HCT116 (cell line): ENCODE measurements at regions not wholly inside any gene's neighbourhood (a gene's known extent, or its start where the extent isn't known, plus 50 kb on each side); places are given as distances from the start of the nearest gene placed in this dataset.

ENCODE experiments used
- ATAC-seq: fragments of 200-7000 bp; cut with Tn5 transposase; 2 replicates; pipeline ENCODE4 v1.9.1; 2020; ENCODE audit warnings: mild to moderate bottlenecking, moderate library complexity
- BruUV-seq: library from RNA; stranded (reverse); fragments of 400-500 nt; replicated peaks from 2 replicates; lab custom pipeline; 2021; lab: Mats Ljungman, UMichigan
- CTCF ChIA-PET: fragments of 300-600 bp; sonication (Branson Sonifier 250); formaldehyde crosslinking; loops from one replicate; lab custom pipeline; 2021; ENCODE audit warnings: antibody characterized with exemption; lab: Charles Lee
- POLR2A ChIA-PET: fragments of 300-600, 350-600 bp; sonication (Branson Sonifier 250); formaldehyde crosslinking; loops from one replicate; lab custom pipeline; 2021; ENCODE audit warnings: antibody characterized with exemption; lab: Charles Lee
- RAD21 ChIA-PET, 2 experiments: fragments of 300-600 bp; sonication (Branson Sonifier 250); formaldehyde crosslinking; loops; one replicate each; lab custom pipeline; 2023; ENCODE audit warnings: low total read pairs in 2 of 2; ENCODE audit not compliant: uncharacterized antibody in 2 of 2, unreplicated experiment in 2 of 2, low non-redundant PET in 1 of 2; lab: Charles Lee
- DNase-seq: peaks from one replicate; pipeline ENCODE4 v3.0.0-alpha.2; 2010; ENCODE audit warnings: low read depth, low spot score
- H2AFZ ChIP-seq: fragments of 200-600 bp; shearing (Covaris generic), sonication (generic); 2 replicates; pipeline ENCODE4 v1.6.1; 2017; ENCODE audit warnings: low read depth, mixed run types, mixed read lengths, antibody characterized with exemption, low read length; ENCODE audit not compliant: poor library complexity, severe bottlenecking
- H3K27ac ChIP-seq: 2 replicates; pipeline ENCODE4 v1.5.1; 2012; ENCODE audit warnings: low read depth, low read length
- H3K27me3 ChIP-seq: fragments of 200-600 bp; sonication (generic); 2 replicates; pipeline ENCODE4 v1.6.1; 2016; ENCODE audit warnings: mixed run types, low read length, mixed read lengths; ENCODE audit not compliant: insufficient read depth
- H3K36me3 ChIP-seq, 2 experiments: fragments of 200-500 bp in 1 of 2; fragments of 200-600 bp in 1 of 2; sonication (Bioruptor generic) in 1 of 2; sonication (generic) in 1 of 2; 2 replicates each; pipeline versions ENCODE4 v1.5.1 to v1.6.1; 2014 to 2016; ENCODE audit warnings: low read length in 2 of 2, inconsistent platforms in 1 of 2, mixed read lengths in 1 of 2, mixed run types in 1 of 2; ENCODE audit not compliant: insufficient read depth in 2 of 2, control insufficient read depth in 1 of 2
- H3K4me1 ChIP-seq, 2 experiments: fragments of 200-600 bp in 1 of 2; sonication (generic) in 1 of 2; 2 replicates each; pipeline versions ENCODE4 v1.5.1 to v1.6.1; 2012 to 2017; ENCODE audit warnings: low read length in 2 of 2, inconsistent platforms in 1 of 2, mild to moderate bottlenecking in 1 of 2, mixed read lengths in 1 of 2, mixed run types in 1 of 2, moderate library complexity in 1 of 2; ENCODE audit not compliant: insufficient read depth in 2 of 2, control insufficient read depth in 1 of 2
- H3K4me2 ChIP-seq: fragments of 200-600 bp; sonication (generic); 2 replicates; pipeline ENCODE4 v1.6.1; 2017; ENCODE audit warnings: mixed run types, low read length, mixed read lengths
- H3K4me3 ChIP-seq, 2 experiments: fragments of 200-600 bp in 1 of 2; sonication (generic) in 1 of 2; replicated peaks in 1 of 2; 2 replicates each; pipeline ENCODE4 v1.5.1; 2011 to 2016; ENCODE audit warnings: low read length in 2 of 2, control low read depth in 1 of 2, low read depth in 1 of 2, mild to moderate bottlenecking in 1 of 2, mixed read lengths in 1 of 2, mixed run types in 1 of 2
- H3K79me2 ChIP-seq: fragments of 200-600 bp; sonication (generic); 2 replicates; pipeline ENCODE4 v1.6.1; 2017; ENCODE audit warnings: mild to moderate bottlenecking, mixed run types, low read length, moderate library complexity, mixed read lengths; ENCODE audit not compliant: insufficient read depth
- H3K9ac ChIP-seq: fragments of 200-600 bp; sonication (generic); 2 replicates; pipeline ENCODE4 v1.6.1; 2016; ENCODE audit warnings: low read length, mixed read lengths
- H3K9me2 ChIP-seq: fragments of 200-600 bp; sonication (generic), shearing (Covaris generic); 2 replicates; pipeline ENCODE4 v1.6.1; 2017; ENCODE audit warnings: mixed run types, mild to moderate bottlenecking, moderate library complexity; ENCODE audit not compliant: insufficient read depth
- H3K9me3 ChIP-seq, 2 experiments: fragments of 200-500 bp in 1 of 2; fragments of 200-600 bp in 1 of 2; sonication (Bioruptor generic) in 1 of 2; sonication (generic) in 1 of 2; 2 replicates each; pipeline ENCODE4 v1.6.1; 2014 to 2017; ENCODE audit warnings: low read length in 2 of 2, mixed read lengths in 2 of 2, inconsistent platforms in 1 of 2, low read depth in 1 of 2, mild to moderate bottlenecking in 1 of 2, mixed run types in 1 of 2, moderate library complexity in 1 of 2; ENCODE audit not compliant: control insufficient read depth in 1 of 2, insufficient read depth in 1 of 2
- H4K20me1 ChIP-seq: fragments of 200-600 bp; sonication (generic), shearing (Covaris generic); 2 replicates; pipeline ENCODE4 v1.6.1; 2017; ENCODE audit warnings: mixed run types, mild to moderate bottlenecking, moderate library complexity; ENCODE audit not compliant: insufficient read depth
- CEBPB ChIP-seq: IDR thresholded peaks from 2 replicates; pipeline ENCODE4 v1.6.1; 2012; ENCODE audit warnings: low read depth
- ELF1 ChIP-seq: IDR thresholded peaks from 2 replicates; pipeline ENCODE4 v1.6.1; 2012; ENCODE audit warnings: low read depth, borderline replicate concordance
- FOSL1 ChIP-seq: IDR thresholded peaks from 2 replicates; pipeline ENCODE4 v1.6.1; 2012; ENCODE audit warnings: low read depth
- JUND ChIP-seq: IDR thresholded peaks from 2 replicates; pipeline ENCODE4 v1.6.1; 2012
- RAD21 ChIP-seq: IDR thresholded peaks from 2 replicates; pipeline ENCODE4 v1.6.1; 2012; ENCODE audit warnings: low read depth, mild to moderate bottlenecking
- SIN3A ChIP-seq: IDR thresholded peaks from 2 replicates; pipeline ENCODE4 v1.6.1; 2012; ENCODE audit warnings: low read depth
- SRF ChIP-seq: IDR thresholded peaks from 2 replicates; pipeline ENCODE4 v1.6.1; 2012; ENCODE audit warnings: low read depth
- TCF7L2 ChIP-seq: IDR thresholded peaks from 2 replicates; pipeline ENCODE4 v1.7.0; 2011; ENCODE audit warnings: borderline replicate concordance, inconsistent platforms; ENCODE audit not compliant: insufficient read depth, insufficient read length; ENCODE audit errors: extremely low read depth
- YY1 ChIP-seq: IDR thresholded peaks from 2 replicates; pipeline ENCODE4 v1.6.1; 2011; ENCODE audit warnings: low read length, low read depth, moderate library complexity, mild to moderate bottlenecking; ENCODE audit not compliant: insufficient replicate concordance; ENCODE audit errors: extremely low read depth
- ZFX ChIP-seq: fragments of 450-650 bp; IDR thresholded peaks from 2 replicates; pipeline ENCODE4 v1.6.1; 2017
- ZNF274 ChIP-seq: fragments of 200-500 bp; sonication (Bioruptor generic); IDR thresholded peaks from 2 replicates; pipeline ENCODE4 v1.6.1; 2014; ENCODE audit warnings: mild to moderate bottlenecking, low read depth, low read length, inconsistent platforms
- intact Hi-C: fragments of 100-400 bp; cut with micrococcal nuclease; formaldehyde crosslinking; loops from 2 replicates; pipeline ENCODE4 v1.10.0; 2022

DNA sequence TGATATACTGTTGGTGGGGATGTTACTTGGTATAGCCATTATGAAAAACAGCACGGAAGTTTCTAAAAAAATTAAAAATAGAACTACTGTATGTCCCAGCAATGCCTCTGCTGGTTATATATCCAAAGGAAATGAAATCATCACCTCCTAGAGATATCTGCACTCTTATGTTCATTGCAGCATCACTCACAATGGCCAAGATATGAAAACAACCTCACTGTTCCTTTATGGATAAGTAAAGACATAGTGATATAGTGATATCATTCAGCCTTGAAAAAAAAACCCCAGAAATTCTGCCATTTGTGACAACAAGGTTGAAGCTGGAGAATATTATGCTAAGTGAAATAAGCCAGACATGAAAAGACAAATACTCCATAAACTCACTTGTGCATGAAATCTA lies 543.8 kb upstream of the SLIT2 start:
- intact Hi-C loops = no loop called here
- Histone ChIP-seq H3K27ac (no peak overlapping the region), H3K9me3 (no peaks in the 10 kb centered on the region), H3K27me3 (no peaks in the 10 kb centered on the region), H3K4me3 (no peak overlapping the region), H3K4me2 (no peak overlapping the region), H4K20me1 (no peaks in the 10 kb centered on the region), H3K4me1 (peaks cover 0 to 11% of the 10 kb centered on the region in 2 experiments; a peak in 1 of 4 replicates), H3K9me2 (no peaks in the 10 kb centered on the region), H3K79me2 (no peaks in the 10 kb centered on the region), H3K9ac (no peak overlapping the region), H2AFZ (no peak overlapping the region), H3K36me3 (no peaks in the 10 kb centered on the region)
- CTCF ChIA-PET = no interaction called here
- TF ChIP-seq SRF (no peak), CEBPB (no peak)
- BruUV-seq = no TSS peak
- RAD21 ChIA-PET = no interaction called here
- no peak for ATAC-seq
- POLR2A ChIA-PET = no interaction called here
- DNase-seq = no peak

GRCh38 chr4:19703391-19703790 lies 548.3 kb upstream of the SLIT2 start:
- Histone ChIP-seq H3K79me2 (no peaks in the 10 kb centered on the region), H3K4me3 (no peak overlapping the region), H3K9me2 (no peaks in the 10 kb centered on the region), H3K36me3 (no peaks in the 10 kb centered on the region), H3K9me3 (no peaks in the 10 kb centered on the region), H3K4me2 (no peak overlapping the region), H2AFZ (no peak overlapping the region), H3K4me1 (no peaks in the 10 kb centered on the region), H4K20me1 (no peaks in the 10 kb centered on the region), H3K27me3 (no peaks in the 10 kb centered on the region), H3K9ac (no peak overlapping the region), H3K27ac (no peak overlapping the region)
- ChIA-PET POLR2A (no interaction called here), RAD21 (no interaction called here), CTCF (no interaction called here)
- DNase-seq = no peak
- intact Hi-C loops = no loop called here
- TF ChIP-seq ELF1 (no peak), ZNF274 (no peak), FOSL1 (no peak), SIN3A (no peak), TCF7L2 (no peak), JUND (no peak), ZFX (no peak), RAD21 (no peak), YY1 (no peak)
- no TSS peak for BruUV-seq
- ATAC-seq = no peak
